ENCODE measurements at regions not wholly inside any gene's neighbourhood (a gene's known extent, or its start where the extent isn't known, plus 50 kb on each side); places are given as distances from the start of the nearest gene placed in this dataset.

GRCh38 chr5:15406478-15406877, 93.5 kb upstream of the FBXL7 start:
- no peak for DNase-seq (ENCODE audit: low read depth in 2 of 2)
- H3K4me3 ChIP-seq (replicated peaks in 1 of 2; ENCODE audit: low read depth in 2 of 2, low read length in 2 of 2), result no peak overlapping the region
- TF ChIP-seq, protein P1, sequence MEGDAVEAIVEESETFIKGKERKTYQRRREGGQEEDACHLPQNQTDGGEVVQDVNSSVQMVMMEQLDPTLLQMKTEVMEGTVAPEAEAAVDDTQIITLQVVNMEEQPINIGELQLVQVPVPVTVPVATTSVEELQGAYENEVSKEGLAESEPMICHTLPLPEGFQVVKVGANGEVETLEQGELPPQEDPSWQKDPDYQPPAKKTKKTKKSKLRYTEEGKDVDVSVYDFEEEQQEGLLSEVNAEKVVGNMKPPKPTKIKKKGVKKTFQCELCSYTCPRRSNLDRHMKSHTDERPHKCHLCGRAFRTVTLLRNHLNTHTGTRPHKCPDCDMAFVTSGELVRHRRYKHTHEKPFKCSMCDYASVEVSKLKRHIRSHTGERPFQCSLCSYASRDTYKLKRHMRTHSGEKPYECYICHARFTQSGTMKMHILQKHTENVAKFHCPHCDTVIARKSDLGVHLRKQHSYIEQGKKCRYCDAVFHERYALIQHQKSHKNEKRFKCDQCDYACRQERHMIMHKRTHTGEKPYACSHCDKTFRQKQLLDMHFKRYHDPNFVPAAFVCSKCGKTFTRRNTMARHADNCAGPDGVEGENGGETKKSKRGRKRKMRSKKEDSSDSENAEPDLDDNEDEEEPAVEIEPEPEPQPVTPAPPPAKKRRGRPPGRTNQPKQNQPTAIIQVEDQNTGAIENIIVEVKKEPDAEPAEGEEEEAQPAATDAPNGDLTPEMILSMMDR (IDR thresholded peaks at IDR 0.05; ENCODE audit: low read depth, low read length), result no peak

- H3K4me3 ChIP-seq (replicated peaks in 1 of 2; ENCODE audit: low read depth in 2 of 2, low read length in 2 of 2), result no peak overlapping the region
- TF ChIP-seq, protein P1 (IDR thresholded peaks at IDR 0.05; ENCODE audit: low read depth, low read length), result no peak
- DNase-seq (ENCODE audit: low read depth in 2 of 2), result no peak
These were observed 106.8 kb upstream of the FBXL7 start for GRCh38 chr5:15393146-15393545.

GRCh38 chr5:15391704-15392397, 108.1 kb upstream of the FBXL7 start:
- H3K4me3 ChIP-seq (replicated peaks in 1 of 2; ENCODE audit: low read depth in 2 of 2, low read length in 2 of 2), result no peak overlapping the region
- peak in 1 of 2 donors; percentile 15 for DNase-seq (ENCODE audit: low read depth in 2 of 2)
- TF ChIP-seq, protein P1 (IDR thresholded peaks at IDR 0.05; ENCODE audit: low read depth, low read length), result no peak

DNA sequence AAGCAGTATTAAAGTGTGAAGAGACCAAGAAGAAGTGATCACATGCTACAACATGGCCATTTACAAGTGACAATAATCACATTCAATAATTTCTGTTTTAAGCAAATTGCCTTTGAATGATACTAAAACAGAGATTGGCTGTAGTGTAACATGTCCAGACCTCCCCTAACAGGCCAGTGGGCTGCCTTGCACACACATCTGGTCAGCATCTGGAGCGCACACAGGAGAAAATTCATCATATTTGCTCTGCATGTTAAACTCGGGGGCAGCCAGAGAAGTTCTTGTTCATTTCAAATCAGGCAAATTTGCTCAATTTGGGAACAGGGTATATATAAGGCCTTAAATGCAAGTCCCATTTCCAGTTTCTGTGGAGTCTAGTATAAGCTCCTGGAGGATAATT, 111.1 kb upstream of the FBXL7 start:
- TF ChIP-seq, protein P1 (IDR thresholded peaks at IDR 0.05; ENCODE audit: low read depth, low read length), result no peak
- H3K4me3 ChIP-seq (replicated peaks in 1 of 2; ENCODE audit: low read depth in 2 of 2, low read length in 2 of 2), result no peak overlapping the region
- no peak for DNase-seq (ENCODE audit: low read depth in 2 of 2)

GRCh38 chr5:15387931-15388524, 112.0 kb upstream of the FBXL7 start:
- no peak overlapping the region for H3K4me3 ChIP-seq (replicated peaks in 1 of 2; ENCODE audit: low read depth in 2 of 2, low read length in 2 of 2)
- TF ChIP-seq, protein P1 (IDR thresholded peaks at IDR 0.05; ENCODE audit: low read depth, low read length), result no peak
- DNase-seq (ENCODE audit: low read depth in 2 of 2), result no peak

- no peak overlapping the region for H3K4me3 ChIP-seq (replicated peaks in 1 of 2; ENCODE audit: low read depth in 2 of 2, low read length in 2 of 2)
- TF ChIP-seq, protein P1 (IDR thresholded peaks at IDR 0.05; ENCODE audit: low read depth, low read length), result no peak
- DNase-seq (ENCODE audit: low read depth in 2 of 2), result no peak
These were observed 113.9 kb upstream of the FBXL7 start for GRCh38 chr5:15386122-15386521.

Data from cardiac fibroblast (primary cell).